ENCODE measurements at regions not wholly inside any gene's neighbourhood (a gene's known extent, or its start where the extent isn't known, plus 50 kb on each side); places are given as distances from the start of the nearest gene placed in this dataset.

DNA sequence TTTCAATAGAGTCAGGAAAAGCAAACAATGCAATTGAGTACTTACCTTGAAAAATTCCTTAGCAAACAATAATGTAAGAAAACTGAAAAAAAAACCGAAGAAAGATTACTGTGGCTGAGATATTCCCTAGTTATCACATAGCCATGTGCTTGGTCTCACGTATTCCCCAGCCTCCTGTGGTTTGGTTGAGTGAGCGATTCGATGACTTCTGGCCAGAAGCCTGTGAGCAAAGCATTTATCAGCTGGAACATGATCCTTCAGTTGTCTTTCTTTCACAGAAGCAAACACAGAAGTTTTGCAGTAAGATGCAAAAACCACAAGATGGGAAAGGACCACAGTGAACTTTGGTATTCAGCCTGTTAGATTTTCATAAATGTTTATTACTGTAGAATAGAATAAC lies 1754.3 kb upstream of the AGA start:
- DNase-seq (ENCODE audit: low read depth, low spot score) (no peak), ATAC-seq (no peak)
- ChIA-PET POLR2A (no interaction called here), RAD21 (ENCODE audit: low non-redundant PET in 1 of 2, low total read pairs in 2 of 2, uncharacterized antibody in 2 of 2, unreplicated experiment in 2 of 2) (no interaction called here), CTCF (no interaction called here)
- Histone ChIP-seq H4K20me1 (ENCODE audit: insufficient read depth) (no peaks in the 10 kb centered on the region), H3K4me1 (ENCODE audit: control insufficient read depth in 1 of 2, insufficient read depth in 2 of 2, low read length in 2 of 2) (no peaks in the 10 kb centered on the region), H3K27ac (ENCODE audit: low read depth, low read length) (no peak overlapping the region), H3K9me2 (ENCODE audit: insufficient read depth) (no peaks in the 10 kb centered on the region), H3K79me2 (ENCODE audit: insufficient read depth, low read length) (no peaks in the 10 kb centered on the region), H2AFZ (ENCODE audit: low read depth, low read length, poor library complexity, severe bottlenecking) (no peak overlapping the region), H3K27me3 (ENCODE audit: insufficient read depth, low read length) (no peaks in the 10 kb centered on the region), H3K9me3 (ENCODE audit: control insufficient read depth in 1 of 2, insufficient read depth in 1 of 2, low read depth in 1 of 2, low read length in 2 of 2) (no peaks in the 10 kb centered on the region), H3K36me3 (ENCODE audit: control insufficient read depth in 1 of 2, insufficient read depth in 2 of 2, low read length in 2 of 2) (no peaks in the 10 kb centered on the region), H3K4me2 (ENCODE audit: low read length) (no peak overlapping the region), H3K9ac (ENCODE audit: low read length) (no peak overlapping the region), H3K4me3 (replicated peaks in 1 of 2; ENCODE audit: low read depth in 1 of 2, low read length in 2 of 2) (no peak overlapping the region)
- no TSS peak for BruUV-seq (replicated peaks)
- intact Hi-C loops (cut with micrococcal nuclease): no loop called here
- TF ChIP-seq, protein P1, sequence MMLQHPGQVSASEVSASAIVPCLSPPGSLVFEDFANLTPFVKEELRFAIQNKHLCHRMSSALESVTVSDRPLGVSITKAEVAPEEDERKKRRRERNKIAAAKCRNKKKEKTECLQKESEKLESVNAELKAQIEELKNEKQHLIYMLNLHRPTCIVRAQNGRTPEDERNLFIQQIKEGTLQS (IDR thresholded peaks at IDR 0.05): no peak
- TF ChIP-seq TCF7L2 (IDR thresholded peaks at IDR 0.05; ENCODE audit: borderline replicate concordance, extremely low read depth, insufficient read depth, insufficient read length): no peak
- TF ChIP-seq EZH2 (IDR thresholded peaks at IDR 0.05): no peak
- TF ChIP-seq EGR1 (IDR thresholded peaks at IDR 0.05; ENCODE audit: low read depth): no peak
- TF ChIP-seq, protein P2, sequence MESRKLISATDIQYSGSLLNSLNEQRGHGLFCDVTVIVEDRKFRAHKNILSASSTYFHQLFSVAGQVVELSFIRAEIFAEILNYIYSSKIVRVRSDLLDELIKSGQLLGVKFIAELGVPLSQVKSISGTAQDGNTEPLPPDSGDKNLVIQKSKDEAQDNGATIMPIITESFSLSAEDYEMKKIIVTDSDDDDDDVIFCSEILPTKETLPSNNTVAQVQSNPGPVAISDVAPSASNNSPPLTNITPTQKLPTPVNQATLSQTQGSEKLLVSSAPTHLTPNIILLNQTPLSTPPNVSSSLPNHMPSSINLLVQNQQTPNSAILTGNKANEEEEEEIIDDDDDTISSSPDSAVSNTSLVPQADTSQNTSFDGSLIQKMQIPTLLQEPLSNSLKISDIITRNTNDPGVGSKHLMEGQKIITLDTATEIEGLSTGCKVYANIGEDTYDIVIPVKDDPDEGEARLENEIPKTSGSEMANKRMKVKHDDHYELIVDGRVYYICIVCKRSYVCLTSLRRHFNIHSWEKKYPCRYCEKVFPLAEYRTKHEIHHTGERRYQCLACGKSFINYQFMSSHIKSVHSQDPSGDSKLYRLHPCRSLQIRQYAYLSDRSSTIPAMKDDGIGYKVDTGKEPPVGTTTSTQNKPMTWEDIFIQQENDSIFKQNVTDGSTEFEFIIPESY (IDR thresholded peaks at IDR 0.05; ENCODE audit: extremely low read depth, insufficient replicate concordance, low read length): no peak
- TF ChIP-seq, protein P3, sequence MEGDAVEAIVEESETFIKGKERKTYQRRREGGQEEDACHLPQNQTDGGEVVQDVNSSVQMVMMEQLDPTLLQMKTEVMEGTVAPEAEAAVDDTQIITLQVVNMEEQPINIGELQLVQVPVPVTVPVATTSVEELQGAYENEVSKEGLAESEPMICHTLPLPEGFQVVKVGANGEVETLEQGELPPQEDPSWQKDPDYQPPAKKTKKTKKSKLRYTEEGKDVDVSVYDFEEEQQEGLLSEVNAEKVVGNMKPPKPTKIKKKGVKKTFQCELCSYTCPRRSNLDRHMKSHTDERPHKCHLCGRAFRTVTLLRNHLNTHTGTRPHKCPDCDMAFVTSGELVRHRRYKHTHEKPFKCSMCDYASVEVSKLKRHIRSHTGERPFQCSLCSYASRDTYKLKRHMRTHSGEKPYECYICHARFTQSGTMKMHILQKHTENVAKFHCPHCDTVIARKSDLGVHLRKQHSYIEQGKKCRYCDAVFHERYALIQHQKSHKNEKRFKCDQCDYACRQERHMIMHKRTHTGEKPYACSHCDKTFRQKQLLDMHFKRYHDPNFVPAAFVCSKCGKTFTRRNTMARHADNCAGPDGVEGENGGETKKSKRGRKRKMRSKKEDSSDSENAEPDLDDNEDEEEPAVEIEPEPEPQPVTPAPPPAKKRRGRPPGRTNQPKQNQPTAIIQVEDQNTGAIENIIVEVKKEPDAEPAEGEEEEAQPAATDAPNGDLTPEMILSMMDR (IDR thresholded peaks at IDR 0.05 in 2 of 3, conservative IDR thresholded peaks at IDR 0.05 in 1 of 3; ENCODE audit: borderline replicate concordance in 1 of 3, insufficient read depth in 1 of 3, low read depth in 2 of 3, low read length in 2 of 3): no peak

Measured in HCT116 (cell line).